ENCODE measurements at regions not wholly inside any gene's neighbourhood (a gene's known extent, or its start where the extent isn't known, plus 50 kb on each side); places are given as distances from the start of the nearest gene placed in this dataset.

DNA sequence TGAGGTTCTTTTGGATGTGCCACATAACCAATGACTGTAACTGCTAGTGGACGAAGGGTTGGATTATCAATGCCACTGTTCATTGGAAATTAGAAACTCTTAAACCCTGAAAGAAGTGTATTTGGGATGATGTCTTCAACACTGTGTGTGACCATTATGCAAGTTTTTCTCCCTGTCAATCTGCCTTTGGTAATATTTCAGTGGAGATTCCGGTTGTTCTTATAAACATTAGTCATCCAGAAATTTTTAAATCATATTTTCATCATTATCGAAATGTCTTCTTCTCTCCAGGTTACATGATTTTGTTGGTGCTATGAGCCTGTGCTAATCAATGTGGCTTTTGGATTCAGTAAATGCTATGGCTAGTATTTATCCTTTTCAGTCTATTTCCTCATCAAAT is 61.7 kb upstream of the KLF6 start:
- TF ChIP-seq POLR2A (IDR thresholded peaks at IDR 0.05) = no peak
- no peak for TF ChIP-seq CTCF (IDR thresholded peaks at IDR 0.05)

All from thyroid gland (tissue), 4 donors.